GM12801 (cell line): ENCODE measurements at regions not wholly inside any gene's neighbourhood (a gene's known extent, or its start where the extent isn't known, plus 50 kb on each side); places are given as distances from the start of the nearest gene placed in this dataset.

Experiments used
- TF ChIP-seq, protein P1 (sequence below): IDR thresholded peaks from one replicate; pipeline ENCODE4 v1.5.1; 2011; ENCODE audit warnings: control low read depth; ENCODE audit not compliant: insufficient read length; ENCODE audit errors: extremely low read depth

DNA sequence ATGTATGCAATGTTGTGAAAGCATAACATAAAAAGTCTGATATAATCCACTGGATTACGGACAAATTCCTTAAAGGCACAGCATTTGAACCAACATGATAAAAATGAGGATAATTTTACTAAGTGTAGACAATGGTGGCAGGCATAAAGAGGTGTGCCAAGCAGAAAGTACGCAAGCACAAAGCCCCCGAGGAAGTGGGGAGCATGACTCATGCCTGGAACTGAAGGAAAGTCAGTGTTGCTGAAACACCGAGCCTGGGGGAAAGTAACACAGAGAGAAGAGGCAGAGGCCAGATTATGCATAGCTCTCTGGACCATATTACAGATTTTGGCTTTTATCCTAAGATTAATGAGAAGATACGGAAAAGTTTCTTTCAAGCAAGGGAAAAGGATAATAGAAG, 490.0 kb upstream of the PHF14 start:
- TF ChIP-seq, protein P1, sequence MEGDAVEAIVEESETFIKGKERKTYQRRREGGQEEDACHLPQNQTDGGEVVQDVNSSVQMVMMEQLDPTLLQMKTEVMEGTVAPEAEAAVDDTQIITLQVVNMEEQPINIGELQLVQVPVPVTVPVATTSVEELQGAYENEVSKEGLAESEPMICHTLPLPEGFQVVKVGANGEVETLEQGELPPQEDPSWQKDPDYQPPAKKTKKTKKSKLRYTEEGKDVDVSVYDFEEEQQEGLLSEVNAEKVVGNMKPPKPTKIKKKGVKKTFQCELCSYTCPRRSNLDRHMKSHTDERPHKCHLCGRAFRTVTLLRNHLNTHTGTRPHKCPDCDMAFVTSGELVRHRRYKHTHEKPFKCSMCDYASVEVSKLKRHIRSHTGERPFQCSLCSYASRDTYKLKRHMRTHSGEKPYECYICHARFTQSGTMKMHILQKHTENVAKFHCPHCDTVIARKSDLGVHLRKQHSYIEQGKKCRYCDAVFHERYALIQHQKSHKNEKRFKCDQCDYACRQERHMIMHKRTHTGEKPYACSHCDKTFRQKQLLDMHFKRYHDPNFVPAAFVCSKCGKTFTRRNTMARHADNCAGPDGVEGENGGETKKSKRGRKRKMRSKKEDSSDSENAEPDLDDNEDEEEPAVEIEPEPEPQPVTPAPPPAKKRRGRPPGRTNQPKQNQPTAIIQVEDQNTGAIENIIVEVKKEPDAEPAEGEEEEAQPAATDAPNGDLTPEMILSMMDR = no peak

DNA sequence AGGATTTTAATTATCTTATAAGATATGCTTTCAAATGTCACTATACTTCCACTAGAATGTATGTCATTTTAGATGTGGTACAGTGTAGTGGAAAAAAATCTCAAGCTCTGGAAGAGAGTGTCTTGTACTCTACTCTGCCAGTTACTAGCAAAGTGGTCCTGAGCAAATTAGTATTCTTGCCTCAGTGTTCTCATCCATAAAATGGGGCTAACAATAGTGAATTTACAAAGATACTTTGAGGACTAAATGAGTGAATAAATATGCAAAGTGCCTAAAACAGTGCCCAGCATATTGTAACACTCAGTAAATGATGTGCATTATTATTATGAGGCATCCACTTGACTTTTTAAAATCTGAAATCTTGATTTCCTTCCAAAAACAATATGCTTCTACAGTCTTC, 488.9 kb upstream of the PHF14 start:
- TF ChIP-seq, protein P1 = no peak

DNA sequence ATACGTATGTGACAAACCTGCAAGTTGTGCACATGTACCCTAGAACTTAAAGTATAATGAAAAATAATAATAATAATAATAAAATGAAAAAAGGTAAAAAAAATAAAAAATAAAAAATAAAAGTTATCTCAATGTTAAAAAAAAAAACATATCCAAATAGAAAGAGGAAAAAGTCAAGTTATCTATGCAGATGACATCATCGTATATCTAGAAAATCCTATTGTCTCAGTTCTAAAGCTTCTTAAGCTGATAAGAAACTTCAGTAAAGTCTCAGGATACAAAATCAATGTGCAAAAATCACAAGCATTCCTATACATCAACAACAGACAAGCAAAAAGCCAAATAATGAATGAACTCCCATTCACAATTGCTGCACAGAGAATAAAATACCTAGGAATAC, 466.6 kb upstream of the PHF14 start:
- TF ChIP-seq, protein P1 = no peak

DNA sequence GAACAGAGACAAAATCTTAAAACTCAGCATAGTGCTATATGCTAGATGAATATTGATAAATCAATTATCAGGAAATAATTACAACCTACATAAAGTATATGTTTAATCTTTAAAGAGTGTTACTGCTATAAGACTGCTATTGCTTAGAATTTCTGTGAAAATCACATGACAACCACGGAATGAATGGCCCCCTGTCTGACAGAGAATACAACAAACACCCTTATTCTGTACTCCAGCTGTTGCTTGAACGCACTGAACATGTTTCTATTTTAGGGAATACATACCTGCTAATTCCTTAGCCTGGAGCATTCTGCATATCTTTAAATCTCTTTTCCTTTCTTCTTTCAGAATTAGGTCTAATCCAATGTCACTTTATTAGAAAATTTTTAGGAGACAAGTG, 452.4 kb upstream of the PHF14 start:
- TF ChIP-seq, protein P1 = no peak

DNA sequence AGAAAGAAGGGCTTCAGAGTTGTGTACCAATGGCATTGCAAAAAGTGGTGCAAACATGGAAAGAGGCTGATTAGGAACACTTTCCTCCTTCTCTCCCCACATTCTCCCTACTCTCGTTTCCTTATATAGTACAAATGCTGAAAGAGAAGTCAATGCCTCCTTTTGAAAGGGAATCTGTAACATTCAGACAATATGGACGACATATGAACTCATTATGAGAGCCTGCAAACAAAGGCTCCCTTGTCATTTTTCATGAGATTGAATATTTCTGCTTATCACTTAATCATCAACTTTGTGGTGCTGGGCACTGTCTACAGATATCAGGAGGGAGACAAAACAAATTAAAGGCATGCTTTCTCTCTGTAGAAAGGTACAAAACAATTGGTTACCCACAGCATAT, 437.1 kb upstream of the PHF14 start:
- TF ChIP-seq, protein P1 = no peak

DNA sequence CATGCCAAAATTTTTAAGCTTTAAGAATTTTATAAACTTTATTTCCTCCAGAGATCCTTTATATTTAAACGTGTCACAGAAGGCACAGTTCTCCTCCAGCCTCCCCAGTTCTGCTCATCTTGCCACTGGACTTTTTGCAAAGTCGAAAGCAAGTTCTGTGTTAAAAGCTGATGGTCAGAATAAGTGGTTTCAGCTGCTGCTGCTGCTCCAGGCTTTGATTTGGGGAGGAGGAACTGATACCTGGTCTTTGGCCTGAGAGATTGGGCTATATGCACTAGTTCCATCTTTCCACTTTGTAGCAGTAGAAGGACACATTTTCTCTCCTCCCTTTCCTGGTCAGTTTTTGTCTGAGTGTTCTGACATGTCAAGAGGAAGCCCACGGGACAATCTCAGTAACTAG, 435.9 kb upstream of the PHF14 start:
- TF ChIP-seq, protein P1 = no peak

DNA sequence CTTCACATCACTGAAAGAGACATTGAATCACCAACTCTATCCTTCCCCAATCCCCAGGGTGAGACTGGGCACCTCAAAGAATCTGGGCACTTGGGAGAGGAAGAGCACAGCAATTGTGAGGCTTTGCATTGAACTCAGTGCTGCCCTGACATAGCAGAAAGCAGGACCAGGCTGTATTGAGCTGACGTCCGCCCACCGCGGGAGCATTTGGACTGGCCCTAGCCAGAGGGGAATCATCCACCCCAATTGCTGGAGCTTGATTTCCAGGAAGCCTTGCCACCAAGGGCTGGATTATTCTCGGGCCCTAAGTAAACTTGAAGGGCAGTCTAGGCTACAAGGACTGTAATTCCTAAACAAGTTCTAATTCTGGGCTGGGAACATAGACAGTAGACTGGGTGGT, 416.3 kb upstream of the PHF14 start:
- TF ChIP-seq, protein P1 = no peak

DNA sequence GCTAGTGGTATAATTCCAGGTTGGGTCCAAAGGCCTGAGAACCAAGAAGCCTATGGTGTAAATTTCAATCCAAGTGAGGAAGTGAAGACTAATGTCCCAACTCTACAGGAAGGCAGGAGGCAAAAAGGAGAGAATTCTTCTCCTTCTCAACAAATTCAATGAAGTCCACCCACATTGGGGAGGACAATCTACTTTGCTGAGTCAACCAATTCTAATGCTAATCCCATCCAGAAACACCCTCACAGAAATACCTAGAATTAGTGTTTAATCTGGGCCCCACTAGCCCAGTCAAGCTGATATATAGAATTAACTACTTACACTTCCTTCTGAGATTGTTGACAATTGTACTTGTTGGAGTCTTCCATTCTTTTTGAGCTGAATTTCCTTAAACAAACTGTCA, 413.2 kb upstream of the PHF14 start:
- TF ChIP-seq, protein P1 = no peak
